Nucleus accumbens (tissue), 56 donors: ENCODE measurements at regions not wholly inside any gene's neighbourhood (a gene's known extent, or its start where the extent isn't known, plus 50 kb on each side); places are given as distances from the start of the nearest gene placed in this dataset.
"Not testable (repeated sequence)": the region's sequence is repeated elsewhere in the genome, so short reads cannot be mapped to it uniquely, and the experiment has no call there.

Source experiments
- DNase-seq, 56 donors: peaks; one replicate each; lab custom pipeline; 2025; lab: John Stamatoyannopoulos, UW

- DNase-seq: no peak
These were observed 189.0 kb upstream of the NFIA start for GRCh38 chr1:60893136-60893930.

GRCh38 chr1:60891765-60892164, 190.6 kb upstream of the NFIA start:
- DNase-seq: no peak

GRCh38 chr1:60891281-60891680, 191.1 kb upstream of the NFIA start:
- no peak for DNase-seq

- DNase-seq: no peak
These were observed 191.7 kb upstream of the NFIA start for GRCh38 chr1:60890664-60891063.

- no peak for DNase-seq
These were observed 192.7 kb upstream of the NFIA start for GRCh38 chr1:60889709-60890108.

- DNase-seq: no peak
These were observed 194.2 kb upstream of the NFIA start for GRCh38 chr1:60888126-60888525.

- no peak for DNase-seq
These were observed 195.5 kb upstream of the NFIA start for GRCh38 chr1:60886793-60887331.

- no peak for DNase-seq
These were observed 196.3 kb upstream of the NFIA start for GRCh38 chr1:60886090-60886489.

- DNase-seq: no peak
These were observed 202.2 kb upstream of the NFIA start for GRCh38 chr1:60880202-60880601.

GRCh38 chr1:60878323-60878722, 204.0 kb upstream of the NFIA start:
- no peak for DNase-seq

- DNase-seq: no peak
These were observed 205.0 kb upstream of the NFIA start for GRCh38 chr1:60877376-60877775.

- DNase-seq: no peak
These were observed 205.4 kb upstream of the NFIA start for GRCh38 chr1:60876952-60877351.

- no peak for DNase-seq
These were observed 207.2 kb upstream of the NFIA start for GRCh38 chr1:60875138-60875537.

GRCh38 chr1:60874718-60875117, 207.6 kb upstream of the NFIA start:
- DNase-seq: no peak

- DNase-seq: not testable (repeated sequence)
These were observed 209.0 kb upstream of the NFIA start for GRCh38 chr1:60873396-60873795.

- no peak for DNase-seq
These were observed 209.8 kb upstream of the NFIA start for GRCh38 chr1:60872426-60873054.

- no peak for DNase-seq
These were observed 212.0 kb upstream of the NFIA start for GRCh38 chr1:60870269-60870865.

GRCh38 chr1:60868901-60869663, 213.3 kb upstream of the NFIA start:
- no peak for DNase-seq

GRCh38 chr1:60867782-60868181, 214.6 kb upstream of the NFIA start:
- peak in 5 of 56 donors; percentile 2 to 22 (median 10) for DNase-seq

- DNase-seq: no peak
These were observed 215.3 kb upstream of the NFIA start for GRCh38 chr1:60866917-60867531.
